ENCODE measurements at regions not wholly inside any gene's neighbourhood (a gene's known extent, or its start where the extent isn't known, plus 50 kb on each side); places are given as distances from the start of the nearest gene placed in this dataset.

- peaks cover 0 to 98% of the 10 kb centered on the region in 2 donors for H3K27me3 ChIP-seq
- H3K36me3 ChIP-seq: no peaks in the 10 kb centered on the region
- no peak for TF ChIP-seq CTCF (IDR thresholded peaks at IDR 0.05)
- H3K4me3 ChIP-seq: no peak overlapping the region
- H3K9me3 ChIP-seq: no peaks in the 10 kb centered on the region
- H3K27ac ChIP-seq: no peak overlapping the region
- intact Hi-C loops (cut with DNase I; ENCODE audit: low total_unique reads): no loop called here
- no peaks in the 10 kb centered on the region for H3K4me1 ChIP-seq
- no peak for DNase-seq
Measured at GRCh38 chr7:25870574-25870973, 281.4 kb upstream of the NFE2L3 start.

- TF ChIP-seq CTCF (IDR thresholded peaks at IDR 0.05): no peak
- no peak overlapping the region for H3K4me3 ChIP-seq
- H3K27ac ChIP-seq: no peak overlapping the region
- intact Hi-C loops (cut with DNase I; ENCODE audit: low total_unique reads): no loop called here
- no peaks in the 10 kb centered on the region for H3K9me3 ChIP-seq
- no peaks in the 10 kb centered on the region for H3K36me3 ChIP-seq
- DNase-seq: no peak
- peaks cover 0 to 91% of the 10 kb centered on the region in 2 donors for H3K27me3 ChIP-seq
- H3K4me1 ChIP-seq: no peaks in the 10 kb centered on the region
Measured at GRCh38 chr7:25876092-25876491, 275.9 kb upstream of the NFE2L3 start.

- intact Hi-C loops (cut with DNase I; ENCODE audit: low total_unique reads): no loop called here
- DNase-seq: no peak
- no peak overlapping the region for H3K27ac ChIP-seq
- no peaks in the 10 kb centered on the region for H3K4me1 ChIP-seq
- peaks cover 0 to 94% of the 10 kb centered on the region in 2 donors for H3K27me3 ChIP-seq
- no peaks in the 10 kb centered on the region for H3K36me3 ChIP-seq
- H3K9me3 ChIP-seq: no peaks in the 10 kb centered on the region
- TF ChIP-seq CTCF (IDR thresholded peaks at IDR 0.05): no peak
- no peak overlapping the region for H3K4me3 ChIP-seq
Measured at GRCh38 chr7:25877802-25878789, 273.9 kb upstream of the NFE2L3 start.

DNA sequence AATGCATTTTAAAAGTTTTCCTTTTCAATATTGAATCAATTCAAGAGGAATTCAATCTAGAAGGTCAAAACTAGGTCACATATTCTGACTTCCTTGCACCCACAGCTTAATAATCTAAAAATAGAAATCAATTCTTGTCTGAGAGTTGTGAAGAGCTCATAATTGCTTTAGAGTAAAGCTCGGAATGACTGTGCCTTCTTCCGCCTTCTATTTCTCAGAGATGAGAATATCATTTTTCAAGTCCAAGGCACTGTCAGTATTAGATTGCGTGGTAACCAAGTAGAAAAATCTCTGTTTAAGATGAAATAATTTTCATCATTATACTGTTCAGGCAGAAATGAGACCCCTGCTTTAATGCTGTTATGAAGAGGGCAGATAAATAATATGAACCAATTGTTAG, 272.2 kb upstream of the NFE2L3 start:
- no peaks in the 10 kb centered on the region for H3K9me3 ChIP-seq
- TF ChIP-seq CTCF (IDR thresholded peaks at IDR 0.05): no peak
- no peak overlapping the region for H3K4me3 ChIP-seq
- DNase-seq: no peak
- no peak overlapping the region for H3K27ac ChIP-seq
- no peaks in the 10 kb centered on the region for H3K4me1 ChIP-seq
- intact Hi-C loops (cut with DNase I; ENCODE audit: low total_unique reads): loop anchor here (5.0 kb wide), 1 partner anchor 983 kb away; the partner anchor contains the start of gene SKAP2
- peaks cover 0 to 94% of the 10 kb centered on the region in 2 donors for H3K27me3 ChIP-seq
- H3K36me3 ChIP-seq: no peaks in the 10 kb centered on the region

GRCh38 chr7:25881317-25882037, 270.5 kb upstream of the NFE2L3 start:
- Histone ChIP-seq H3K4me3 (no peak overlapping the region), H3K4me1 (no peaks in the 10 kb centered on the region), H3K27ac (no peak overlapping the region), H3K9me3 (no peaks in the 10 kb centered on the region), H3K27me3 (peaks cover 0 to 92% of the 10 kb centered on the region in 2 donors), H3K36me3 (no peaks in the 10 kb centered on the region)
- no peak for DNase-seq
- intact Hi-C loops (cut with DNase I; ENCODE audit: low total_unique reads): loop anchor here (5.0 kb wide), 1 partner anchor 981 kb away; the partner anchor contains the start of gene SKAP2
- TF ChIP-seq CTCF (IDR thresholded peaks at IDR 0.05): no peak
